ENCODE measurements at regions not wholly inside any gene's neighbourhood (a gene's known extent, or its start where the extent isn't known, plus 50 kb on each side); places are given as distances from the start of the nearest gene placed in this dataset.

- CTCF ChIA-PET, result no interaction called here
- Histone ChIP-seq H3K9me3 (ENCODE audit: control insufficient read depth, insufficient read depth, low read depth, low read length) (no peaks in the 10 kb centered on the region), H3K36me3 (ENCODE audit: control insufficient read depth in 2 of 2, insufficient read depth in 1 of 2, low read length in 2 of 2) (no peaks in the 10 kb centered on the region), H3K4me1 (ENCODE audit: control insufficient read depth, insufficient read depth, low read length) (no peaks in the 10 kb centered on the region), H3K27ac (ENCODE audit: extremely low read depth, low read depth, low read length) (no peak overlapping the region), H3K4me3 (ENCODE audit: low read depth, low read length) (no peak overlapping the region)
- TF ChIP-seq ZNF274 (IDR thresholded peaks at IDR 0.05; ENCODE audit: low read length), result no peak
- TF ChIP-seq ZNF274 (tag by site-specific recombination; IDR thresholded peaks at IDR 0.05; ENCODE audit: borderline replicate concordance), result no peak
- no peak for TF ChIP-seq ZNF138 (tag by site-specific recombination; IDR thresholded peaks at IDR 0.05; ENCODE audit: borderline replicate concordance)
- TF ChIP-seq ZNF785 (tag by site-specific recombination; IDR thresholded peaks at IDR 0.05), result no peak
- POLR2A ChIA-PET, result no interaction called here
These were observed 340.0 kb upstream of the USP15 start for GRCh38 chr12:61920230-61920629.

DNA sequence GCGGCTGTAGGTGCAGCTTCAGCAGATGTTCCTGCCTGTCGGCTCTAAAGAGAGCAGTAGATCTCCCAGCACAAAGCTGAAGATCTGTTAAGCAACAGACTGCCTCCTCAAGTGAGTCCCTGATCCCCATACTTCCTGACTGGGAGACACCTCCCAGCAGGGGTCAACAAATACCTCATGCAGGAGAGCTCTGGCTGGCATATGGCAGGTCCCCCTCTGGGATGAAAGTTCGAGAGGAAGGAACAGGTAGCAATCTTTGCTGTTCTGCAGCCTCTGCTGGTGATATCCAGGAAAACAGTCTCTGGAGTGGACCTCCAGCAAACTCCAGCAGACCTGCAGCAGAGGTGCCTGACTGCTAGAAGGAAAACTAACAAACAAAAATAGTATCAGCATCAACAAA, 337.1 kb upstream of the USP15 start:
- ChIA-PET POLR2A (no interaction called here), CTCF (no interaction called here)
- Histone ChIP-seq H3K36me3 (ENCODE audit: control insufficient read depth in 2 of 2, insufficient read depth in 1 of 2, low read length in 2 of 2) (no peaks in the 10 kb centered on the region), H3K27ac (ENCODE audit: extremely low read depth, low read depth, low read length) (no peak overlapping the region), H3K4me1 (ENCODE audit: control insufficient read depth, insufficient read depth, low read length) (no peaks in the 10 kb centered on the region), H3K9me3 (ENCODE audit: control insufficient read depth, insufficient read depth, low read depth, low read length) (no peaks in the 10 kb centered on the region), H3K4me3 (ENCODE audit: low read depth, low read length) (no peak overlapping the region)
- TF ChIP-seq SALL2 (tag by site-specific recombination; IDR thresholded peaks at IDR 0.05; ENCODE audit: borderline replicate concordance) (no peak), ZNF571 (tag by site-specific recombination; IDR thresholded peaks at IDR 0.05) (no peak), ZNF423 (tag by site-specific recombination; IDR thresholded peaks at IDR 0.05) (no peak), MEIS1 (CRISPR knock-in tag; IDR thresholded peaks at IDR 0.05; ENCODE audit: borderline replicate concordance) (no peak), GLIS2 (tag by site-specific recombination; IDR thresholded peaks at IDR 0.05) (no peak), ZNF114 (tag by site-specific recombination; IDR thresholded peaks at IDR 0.05) (no peak), ZNF292 (tag by site-specific recombination; IDR thresholded peaks at IDR 0.05; ENCODE audit: borderline replicate concordance, low read depth) (no peak), ZNF174 (tag by site-specific recombination; IDR thresholded peaks at IDR 0.05) (no peak), ZNF529 (tag by site-specific recombination; IDR thresholded peaks at IDR 0.05; ENCODE audit: insufficient replicate concordance) (no peak), YY1 (tag by site-specific recombination; IDR thresholded peaks at IDR 0.05) (no peak), ZNF624 (tag by site-specific recombination; IDR thresholded peaks at IDR 0.05) (no peak), ZNF23 (tag by site-specific recombination; IDR thresholded peaks at IDR 0.05; ENCODE audit: borderline replicate concordance) (no peak), ZNF791 (tag by site-specific recombination; IDR thresholded peaks at IDR 0.05) (no peak), ZNF645 (tag by site-specific recombination; IDR thresholded peaks at IDR 0.05) (no peak), ZNF19 (tag by site-specific recombination; IDR thresholded peaks at IDR 0.05; ENCODE audit: low read depth) (no peak), ZNF510 (tag by site-specific recombination; IDR thresholded peaks at IDR 0.05; ENCODE audit: insufficient replicate concordance) (no peak), ZNF394 (tag by site-specific recombination; IDR thresholded peaks at IDR 0.05; ENCODE audit: borderline replicate concordance) (no peak), ZNF184 (tag by site-specific recombination; IDR thresholded peaks at IDR 0.05) (no peak)
- TF ChIP-seq, protein P1, sequence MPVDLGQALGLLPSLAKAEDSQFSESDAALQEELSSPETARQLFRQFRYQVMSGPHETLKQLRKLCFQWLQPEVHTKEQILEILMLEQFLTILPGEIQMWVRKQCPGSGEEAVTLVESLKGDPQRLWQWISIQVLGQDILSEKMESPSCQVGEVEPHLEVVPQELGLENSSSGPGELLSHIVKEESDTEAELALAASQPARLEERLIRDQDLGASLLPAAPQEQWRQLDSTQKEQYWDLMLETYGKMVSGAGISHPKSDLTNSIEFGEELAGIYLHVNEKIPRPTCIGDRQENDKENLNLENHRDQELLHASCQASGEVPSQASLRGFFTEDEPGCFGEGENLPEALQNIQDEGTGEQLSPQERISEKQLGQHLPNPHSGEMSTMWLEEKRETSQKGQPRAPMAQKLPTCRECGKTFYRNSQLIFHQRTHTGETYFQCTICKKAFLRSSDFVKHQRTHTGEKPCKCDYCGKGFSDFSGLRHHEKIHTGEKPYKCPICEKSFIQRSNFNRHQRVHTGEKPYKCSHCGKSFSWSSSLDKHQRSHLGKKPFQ (tag by site-specific recombination; IDR thresholded peaks at IDR 0.05), result no peak
- TF ChIP-seq, protein P2, sequence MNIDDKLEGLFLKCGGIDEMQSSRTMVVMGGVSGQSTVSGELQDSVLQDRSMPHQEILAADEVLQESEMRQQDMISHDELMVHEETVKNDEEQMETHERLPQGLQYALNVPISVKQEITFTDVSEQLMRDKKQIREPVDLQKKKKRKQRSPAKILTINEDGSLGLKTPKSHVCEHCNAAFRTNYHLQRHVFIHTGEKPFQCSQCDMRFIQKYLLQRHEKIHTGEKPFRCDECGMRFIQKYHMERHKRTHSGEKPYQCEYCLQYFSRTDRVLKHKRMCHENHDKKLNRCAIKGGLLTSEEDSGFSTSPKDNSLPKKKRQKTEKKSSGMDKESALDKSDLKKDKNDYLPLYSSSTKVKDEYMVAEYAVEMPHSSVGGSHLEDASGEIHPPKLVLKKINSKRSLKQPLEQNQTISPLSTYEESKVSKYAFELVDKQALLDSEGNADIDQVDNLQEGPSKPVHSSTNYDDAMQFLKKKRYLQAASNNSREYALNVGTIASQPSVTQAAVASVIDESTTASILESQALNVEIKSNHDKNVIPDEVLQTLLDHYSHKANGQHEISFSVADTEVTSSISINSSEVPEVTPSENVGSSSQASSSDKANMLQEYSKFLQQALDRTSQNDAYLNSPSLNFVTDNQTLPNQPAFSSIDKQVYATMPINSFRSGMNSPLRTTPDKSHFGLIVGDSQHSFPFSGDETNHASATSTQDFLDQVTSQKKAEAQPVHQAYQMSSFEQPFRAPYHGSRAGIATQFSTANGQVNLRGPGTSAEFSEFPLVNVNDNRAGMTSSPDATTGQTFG (tag by site-specific recombination; IDR thresholded peaks at IDR 0.05; ENCODE audit: borderline replicate concordance), result no peak

Data from HEK293 (cell line).